ENCODE measurements at regions not wholly inside any gene's neighbourhood (a gene's known extent, or its start where the extent isn't known, plus 50 kb on each side); places are given as distances from the start of the nearest gene placed in this dataset.

DNA sequence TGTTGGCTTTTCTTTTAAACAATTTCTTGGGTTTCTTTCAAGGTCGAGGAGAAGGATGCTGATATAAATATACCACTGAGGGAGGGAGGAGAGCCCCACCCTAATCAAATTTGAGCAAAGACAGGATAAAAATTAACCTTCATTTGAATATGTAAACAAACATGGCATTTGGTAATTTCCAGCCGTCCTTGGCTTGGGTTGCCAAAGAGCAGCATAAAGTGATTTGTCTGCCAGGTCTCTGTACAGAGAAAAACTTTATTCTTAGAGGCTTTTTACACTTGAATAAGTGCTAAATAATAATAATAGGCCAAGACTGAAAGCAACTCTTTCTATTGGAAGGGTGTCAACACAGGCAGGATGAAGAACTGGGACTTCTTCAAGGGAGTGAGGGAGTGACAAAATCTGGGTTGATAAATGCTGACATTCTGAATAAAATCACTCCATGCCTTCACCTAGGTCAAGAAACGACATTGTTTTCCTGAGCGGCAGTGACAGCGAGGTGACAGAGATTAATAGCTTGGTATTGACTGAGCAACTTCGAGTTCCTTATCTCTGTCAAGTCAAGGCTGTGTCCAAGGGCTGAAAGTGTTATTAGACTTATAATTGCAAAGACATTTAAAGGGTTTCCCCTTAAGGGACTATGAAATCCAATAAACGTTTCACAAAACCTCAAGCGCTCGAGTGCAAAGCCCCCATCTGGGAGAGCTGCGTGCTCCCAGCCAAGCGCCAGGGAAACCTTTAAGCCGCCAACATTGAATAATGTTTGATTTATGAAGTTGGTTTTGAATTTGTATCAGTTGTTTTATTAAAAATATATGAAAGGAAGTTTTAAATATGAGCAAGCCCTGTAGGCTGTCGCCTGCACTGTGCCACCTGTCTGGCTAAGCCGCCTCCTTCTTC, 269.5 kb upstream of the N4BP1 start:
- FAIRE-seq: no peak

DNA sequence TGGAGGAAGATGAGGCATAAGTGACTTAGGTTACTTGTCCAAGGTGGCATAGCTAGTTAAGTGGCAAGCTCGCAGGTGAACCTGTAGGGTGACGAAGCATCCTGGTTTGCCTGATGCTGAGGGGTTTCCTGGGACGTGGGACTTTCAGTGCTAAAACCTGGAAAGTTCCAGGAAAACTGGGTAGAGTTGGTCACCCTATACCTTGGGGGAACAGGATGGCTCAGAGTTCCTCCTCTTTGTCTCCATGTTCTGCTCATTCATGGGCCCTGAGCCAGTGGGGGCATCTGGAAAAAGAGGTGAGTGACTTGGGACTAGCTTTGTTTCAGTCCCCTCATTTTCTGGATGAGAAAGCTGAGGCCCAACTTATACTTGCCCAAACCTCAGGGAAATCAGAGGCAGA, 268.0 kb upstream of the N4BP1 start:
- no peak for FAIRE-seq

DNA sequence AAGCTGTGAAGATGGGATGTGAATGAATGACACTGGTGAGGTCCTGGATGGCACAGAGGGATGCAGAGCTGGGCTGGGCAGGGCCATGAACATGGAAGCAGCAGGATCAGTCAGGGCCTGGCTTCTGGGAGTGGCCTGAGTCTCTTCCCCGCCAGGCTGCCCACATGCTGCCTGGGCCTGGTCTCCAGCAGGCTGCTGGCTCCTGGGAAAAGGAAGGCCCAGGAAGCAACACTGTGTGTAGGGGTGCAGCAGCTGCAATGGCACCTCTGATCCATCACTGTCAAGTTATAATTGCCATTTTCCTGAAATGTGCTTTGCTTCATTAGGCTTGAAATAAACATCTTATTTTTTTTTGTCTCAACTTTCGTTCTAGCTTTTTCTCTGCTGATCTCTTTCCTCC, 260.2 kb upstream of the N4BP1 start:
- no peak for FAIRE-seq

DNA sequence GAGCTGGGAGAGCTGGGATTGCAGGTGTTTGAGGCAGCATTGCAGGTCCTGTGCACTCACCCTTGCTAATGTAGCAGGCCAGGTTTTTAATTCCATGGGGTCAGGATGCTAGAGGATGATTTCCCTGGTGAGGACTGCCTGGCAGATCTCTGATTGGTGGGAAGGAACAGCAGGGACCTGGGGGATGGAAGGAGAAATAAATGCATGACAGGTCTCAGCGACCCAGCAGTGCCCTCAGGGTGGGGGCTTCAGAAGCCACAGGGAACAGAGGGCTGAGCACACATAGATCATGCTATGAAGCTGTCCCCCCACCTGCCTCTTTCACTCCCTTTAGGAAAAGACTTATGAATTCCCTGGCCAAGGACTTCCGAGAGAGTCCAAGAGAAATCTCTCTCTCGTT, 255.5 kb upstream of the N4BP1 start:
- no peak for FAIRE-seq

DNA sequence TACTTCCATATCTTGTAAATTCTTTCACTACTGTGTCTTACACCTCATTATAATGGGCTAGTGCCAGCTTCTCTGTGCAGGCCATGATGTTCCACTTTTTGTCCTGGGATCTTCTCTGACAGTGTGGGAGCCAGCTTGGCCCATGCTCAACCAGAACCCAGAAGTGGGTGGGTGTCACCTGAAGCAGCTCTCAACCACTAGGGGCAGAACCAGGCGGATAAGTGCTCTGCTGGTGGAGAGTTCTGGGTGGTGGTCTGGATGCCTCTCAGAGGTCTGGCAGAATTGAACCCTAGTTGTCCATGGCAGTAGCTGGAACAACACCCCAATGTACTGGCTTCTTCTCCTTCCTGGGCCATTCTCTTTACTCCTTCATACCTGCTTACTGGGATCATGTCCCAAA, 254.1 kb upstream of the N4BP1 start:
- FAIRE-seq: no peak

DNA sequence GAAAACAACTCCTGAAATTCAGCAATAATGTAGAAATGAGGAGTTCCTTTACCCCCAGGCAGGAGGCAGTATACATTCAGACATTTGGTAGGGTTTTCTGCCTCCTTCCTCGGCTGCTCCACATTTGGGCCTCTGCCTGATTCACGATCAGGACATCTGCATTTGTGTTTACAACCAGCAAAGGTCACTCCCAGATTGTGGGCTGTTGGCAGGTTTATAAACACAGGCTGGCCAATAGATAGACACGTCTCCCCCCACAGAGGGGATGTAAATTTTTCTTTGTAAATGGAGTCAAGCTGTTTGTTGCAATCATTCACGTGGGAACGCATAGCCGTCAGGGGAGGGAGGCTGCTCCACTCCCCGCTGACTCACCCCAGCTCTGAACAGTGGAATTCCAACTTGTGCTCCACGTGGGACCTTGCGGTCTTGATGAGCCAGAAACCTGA, 252.1 kb upstream of the N4BP1 start:
- no peak for FAIRE-seq

DNA sequence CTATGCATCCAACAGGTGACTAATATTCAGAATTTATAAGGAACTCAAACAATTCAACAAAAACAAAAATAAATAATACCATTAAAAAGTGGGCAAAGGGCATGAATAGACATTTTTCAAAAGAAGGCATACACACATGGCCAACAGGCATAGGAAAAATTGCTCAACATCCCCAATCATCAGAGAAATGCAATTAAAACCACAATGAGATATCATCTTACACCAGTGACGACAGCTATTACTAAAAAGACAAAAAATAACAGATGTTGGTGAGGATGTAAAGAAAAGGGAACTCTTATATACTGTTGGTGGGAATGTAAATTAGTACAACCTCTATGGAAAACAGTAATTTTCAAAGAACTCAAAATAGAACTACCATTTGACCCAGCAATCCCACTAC, 250.4 kb upstream of the N4BP1 start:
- no peak for FAIRE-seq

DNA sequence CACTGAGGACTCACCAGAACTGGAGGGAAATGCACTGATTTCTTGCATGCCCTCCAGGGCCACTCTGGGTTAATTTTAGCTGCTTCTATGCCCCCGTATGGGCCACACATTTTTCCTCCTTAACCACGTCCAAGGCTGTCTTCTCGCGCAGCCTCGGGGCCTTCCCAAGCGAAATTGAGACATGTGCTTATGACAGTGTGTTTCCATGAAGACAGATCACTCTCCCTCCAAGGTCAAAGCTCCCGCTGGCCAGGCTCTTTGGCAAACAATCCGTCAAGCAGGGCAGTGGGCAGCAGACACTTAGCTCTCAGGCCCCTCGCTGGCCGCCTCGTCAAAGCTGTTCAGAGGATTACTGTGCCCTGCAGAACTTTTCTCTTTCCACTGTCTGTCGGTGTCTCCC, 243.0 kb upstream of the N4BP1 start:
- no peak for FAIRE-seq

DNA sequence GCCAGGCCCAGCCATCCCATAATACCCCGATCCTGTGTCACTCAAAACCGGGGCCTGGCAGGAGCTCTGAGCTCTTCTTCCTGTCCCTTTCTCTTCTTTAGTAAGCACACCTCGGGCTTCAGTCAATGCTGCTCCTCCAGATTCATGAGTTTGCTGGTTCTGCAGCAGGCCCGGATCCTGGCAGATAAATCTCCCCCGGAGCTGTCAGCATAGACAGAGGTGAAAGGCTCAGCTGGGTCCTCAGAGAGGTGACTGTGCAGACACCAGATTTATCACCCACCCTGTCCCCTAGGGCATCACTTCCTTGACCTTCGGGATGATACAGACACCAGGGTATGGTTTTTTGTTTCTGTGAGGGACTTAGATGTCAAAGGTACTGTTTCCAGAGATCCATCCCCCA, 242.5 kb upstream of the N4BP1 start:
- FAIRE-seq: no peak

DNA sequence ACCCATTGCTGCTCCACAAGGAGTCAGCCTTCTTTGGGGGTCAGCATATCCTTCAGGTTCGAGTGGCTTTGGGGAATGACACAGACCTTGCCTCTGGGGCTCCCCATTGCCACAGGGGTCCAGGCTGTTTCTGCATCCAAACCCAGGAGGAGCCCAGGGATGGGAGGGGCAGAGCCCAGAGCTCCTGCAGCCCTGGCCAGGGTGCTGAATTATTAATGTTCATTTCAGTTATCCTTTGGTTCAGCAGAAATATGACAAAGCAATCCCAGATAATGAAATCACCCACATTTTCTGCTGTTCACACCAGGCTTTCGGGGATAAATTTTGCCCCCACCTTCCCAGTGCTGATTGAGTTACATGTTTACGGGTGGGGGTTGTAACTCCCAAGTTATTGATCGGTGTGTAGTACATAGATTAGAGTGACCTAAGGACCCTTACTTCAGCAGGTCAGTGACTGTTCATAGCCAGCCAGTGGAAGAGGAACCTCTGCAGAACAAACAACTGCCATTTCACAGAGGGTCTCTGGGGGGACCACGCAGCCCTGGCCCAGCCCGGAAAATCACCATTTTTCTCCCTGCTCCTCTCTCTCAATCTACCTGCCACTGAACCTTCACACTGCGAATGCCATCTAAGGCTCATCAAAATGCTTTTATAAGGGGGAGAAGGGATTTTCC, 240.3 kb upstream of the N4BP1 start:
- FAIRE-seq: no peak

DNA sequence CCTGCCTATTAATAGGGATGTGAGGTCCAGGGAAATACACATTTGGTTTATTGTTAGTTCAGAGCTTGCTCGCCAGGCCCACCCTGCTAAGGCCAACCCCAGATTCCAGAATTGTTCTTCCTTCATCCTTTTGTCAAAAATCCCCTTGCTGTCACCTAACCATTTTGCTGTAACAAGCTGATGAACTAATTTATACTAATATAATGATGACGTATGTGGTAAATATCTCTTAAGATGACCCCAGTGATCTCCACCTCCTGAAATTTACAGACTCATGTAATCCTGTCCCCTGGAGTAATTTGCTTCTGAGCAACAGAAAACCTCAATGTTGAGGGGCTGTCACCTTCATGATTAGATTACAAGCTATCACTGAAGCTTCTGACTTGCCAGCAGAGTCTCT, 236.3 kb upstream of the N4BP1 start:
- FAIRE-seq: no peak

DNA sequence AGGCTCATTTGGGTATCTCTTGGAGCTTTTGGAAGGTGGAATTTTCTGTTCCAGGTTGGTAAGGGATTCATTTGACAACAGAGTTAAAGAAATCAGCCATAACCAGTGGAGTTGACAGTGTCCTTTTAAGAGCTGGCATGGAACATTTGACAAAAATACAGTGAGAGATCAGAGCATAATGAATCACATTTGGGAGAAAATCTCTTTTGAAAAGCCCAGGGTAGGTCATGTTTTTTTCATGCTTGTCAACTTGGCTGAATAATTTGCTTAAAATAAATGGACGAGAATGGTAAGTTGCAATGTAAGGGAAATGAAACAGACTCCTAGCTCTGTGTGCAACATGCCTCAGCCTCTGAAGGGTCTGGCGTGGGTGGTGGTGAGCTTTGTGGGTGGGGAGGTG, 235.3 kb upstream of the N4BP1 start:
- no peak for FAIRE-seq

DNA sequence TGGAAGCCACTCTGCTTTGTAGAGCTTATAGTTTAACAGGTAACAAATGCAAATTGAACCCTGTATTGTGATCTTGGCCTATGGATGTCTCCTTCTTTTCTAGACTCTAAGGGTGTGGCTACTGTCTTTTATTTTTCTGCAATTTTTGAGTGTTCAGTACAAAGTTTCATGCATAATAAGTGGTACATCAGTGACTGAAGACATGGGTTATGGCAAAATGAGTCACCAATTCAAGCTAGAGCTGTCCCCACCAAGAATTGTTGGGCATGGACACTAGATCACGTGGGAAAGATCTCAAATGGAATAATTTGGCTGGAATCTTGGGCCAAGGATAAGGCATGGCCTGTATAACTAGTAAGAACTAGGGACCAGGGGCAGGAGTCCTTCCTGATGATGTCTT, 228.4 kb upstream of the N4BP1 start:
- no peak for FAIRE-seq

DNA sequence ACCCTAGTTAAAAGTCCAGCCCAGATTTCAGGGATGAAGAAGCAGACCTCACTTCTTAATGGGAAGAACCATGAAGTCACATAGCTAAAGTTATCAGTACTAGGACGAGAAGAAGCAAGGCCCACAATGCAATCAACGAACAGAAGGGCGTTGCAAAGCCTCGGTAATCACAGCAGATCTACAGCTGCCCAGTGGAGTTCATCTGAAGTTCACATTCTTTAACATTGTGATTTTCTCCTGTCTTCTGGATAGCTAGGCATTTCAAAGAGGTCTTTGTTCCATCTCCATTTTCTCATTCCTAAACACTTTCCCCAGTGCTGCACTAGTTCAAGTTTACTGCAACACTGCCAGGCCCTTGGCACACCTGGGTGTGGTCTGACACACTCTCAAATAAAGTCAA, 226.7 kb upstream of the N4BP1 start:
- no peak for FAIRE-seq

DNA sequence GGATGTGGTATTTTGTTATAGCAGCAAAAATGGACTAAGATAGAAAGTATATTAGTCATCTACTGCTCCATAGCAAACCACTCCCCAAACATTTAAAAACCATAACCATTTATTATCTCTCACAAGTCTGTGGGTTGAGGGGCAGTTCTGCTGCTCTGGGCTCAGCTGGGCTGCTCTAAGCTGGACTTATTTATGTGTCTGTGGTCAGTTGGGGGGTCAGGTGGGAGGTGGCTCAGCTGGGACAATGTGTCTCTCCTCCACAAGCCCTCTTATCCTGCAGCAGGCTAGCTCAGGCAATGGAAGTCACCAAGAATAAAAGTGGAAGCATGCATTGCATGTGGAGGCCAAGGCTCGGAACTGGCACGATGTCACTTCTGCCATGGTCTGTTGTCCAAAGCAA, 226.1 kb upstream of the N4BP1 start:
- FAIRE-seq: no peak

DNA sequence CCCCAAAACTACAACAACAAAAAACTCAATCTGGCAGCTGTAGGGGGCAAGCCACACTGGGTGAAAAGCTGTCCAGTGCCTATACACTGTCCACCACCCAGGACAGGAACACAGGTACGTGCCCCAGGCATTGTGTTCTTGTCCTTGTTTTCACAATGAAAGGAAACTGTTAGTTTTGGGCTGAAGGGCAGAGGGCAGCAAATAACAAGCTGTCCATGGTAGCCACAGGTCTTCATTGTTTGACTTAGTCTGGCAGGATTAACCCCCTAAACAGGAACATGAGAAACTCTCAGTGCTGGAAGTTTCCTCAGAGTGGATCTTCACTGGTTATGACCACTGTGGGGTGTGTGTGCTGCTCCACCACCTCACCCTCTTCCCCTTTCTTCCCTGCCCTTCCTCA, 224.6 kb upstream of the N4BP1 start:
- no peak for FAIRE-seq

DNA sequence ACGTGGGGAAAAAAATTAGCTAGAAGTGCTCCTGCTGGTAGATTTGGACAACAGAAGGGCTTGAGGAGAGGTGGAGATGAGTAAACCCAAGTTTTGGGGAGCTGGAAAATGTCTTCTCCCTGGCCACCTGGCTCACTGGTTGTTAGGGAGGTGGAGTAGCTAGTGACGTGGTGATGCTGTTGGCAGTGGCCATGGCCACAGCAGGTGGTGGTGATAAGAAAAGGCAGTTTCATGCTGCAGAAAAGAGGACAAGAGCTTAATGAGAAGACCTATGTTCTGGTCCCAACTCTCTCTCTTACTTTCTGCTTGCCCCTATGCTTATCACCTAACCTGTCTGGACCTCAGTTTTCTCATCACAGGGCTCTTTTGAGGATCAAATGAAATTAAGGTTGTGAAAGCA, 223.5 kb upstream of the N4BP1 start:
- FAIRE-seq: no peak

DNA sequence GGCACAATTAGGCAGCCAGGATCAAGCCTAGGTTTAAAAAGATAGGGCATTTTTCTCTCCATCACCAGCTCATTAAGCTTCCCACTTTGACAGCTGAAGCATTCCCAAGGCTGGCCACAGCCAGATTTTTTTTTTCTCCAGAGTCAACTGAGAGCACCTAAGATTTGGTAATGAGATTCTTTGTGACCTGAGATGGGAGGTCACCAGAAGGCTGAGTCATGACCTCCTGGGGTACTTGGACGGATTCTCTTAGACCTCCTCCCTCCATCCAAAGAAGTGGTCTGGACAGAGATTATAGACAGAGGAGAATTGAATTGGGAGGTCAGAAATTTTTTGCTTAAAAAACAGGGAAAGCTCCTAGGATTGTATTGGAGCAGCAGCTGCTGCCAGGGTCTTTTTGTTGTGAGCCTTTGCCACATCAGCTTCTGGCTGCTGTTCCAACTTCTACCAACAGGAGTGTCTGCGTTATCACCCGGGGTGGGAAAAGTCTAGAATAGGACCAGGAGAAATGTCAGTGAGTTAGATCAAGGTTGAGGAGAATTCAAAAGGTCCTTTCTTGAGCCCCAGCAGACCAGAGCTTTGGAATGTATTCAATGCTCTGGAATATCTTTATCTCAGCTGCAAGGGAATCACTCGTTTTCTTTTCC, 221.2 kb upstream of the N4BP1 start:
- FAIRE-seq: no peak

DNA sequence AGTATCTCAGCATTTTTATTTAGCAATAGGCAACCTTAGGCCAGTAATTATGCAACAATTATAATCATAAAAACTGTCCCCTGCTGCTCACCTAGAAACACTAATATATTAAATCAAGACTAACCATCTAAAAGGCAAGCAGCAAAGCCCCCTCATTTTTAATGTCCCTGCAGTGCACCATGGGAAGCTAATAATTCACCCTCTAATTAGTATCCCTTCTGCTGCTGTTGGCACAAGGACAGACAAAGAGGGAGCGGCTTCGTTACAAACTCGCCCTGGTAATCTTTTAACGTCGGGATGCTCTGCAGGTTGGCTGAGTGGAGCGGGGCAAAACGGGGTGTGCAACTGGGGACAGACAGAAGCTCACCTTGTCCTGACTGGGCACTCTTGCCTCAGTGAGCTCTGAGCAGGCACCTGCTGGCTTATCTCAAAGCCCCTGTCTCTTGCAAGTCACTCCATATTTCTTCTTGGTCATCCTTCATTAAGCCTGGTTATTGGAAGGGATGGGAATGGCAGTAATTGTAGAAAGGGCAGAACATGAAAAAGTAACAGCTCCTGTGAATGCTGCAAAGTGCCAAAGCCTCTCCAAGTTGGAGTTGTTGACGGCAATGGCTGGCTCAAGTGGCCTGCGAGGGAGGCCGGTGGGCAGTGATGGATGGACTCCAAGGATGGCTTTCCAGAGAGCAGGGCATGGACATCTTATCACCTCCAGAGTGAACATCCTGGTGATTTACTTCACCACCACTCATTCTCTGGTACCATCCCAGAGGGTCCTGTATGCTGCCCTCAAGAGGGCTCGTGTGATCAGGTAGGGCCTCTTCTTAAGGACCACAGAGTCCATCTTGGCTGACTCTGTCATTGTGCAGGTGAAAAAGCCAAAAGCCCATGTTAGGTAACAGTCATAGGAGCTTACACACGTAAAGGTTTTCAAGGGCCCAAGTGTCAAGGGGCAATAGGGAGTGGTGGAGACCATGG, 219.6 kb upstream of the N4BP1 start:
- no peak for FAIRE-seq

DNA sequence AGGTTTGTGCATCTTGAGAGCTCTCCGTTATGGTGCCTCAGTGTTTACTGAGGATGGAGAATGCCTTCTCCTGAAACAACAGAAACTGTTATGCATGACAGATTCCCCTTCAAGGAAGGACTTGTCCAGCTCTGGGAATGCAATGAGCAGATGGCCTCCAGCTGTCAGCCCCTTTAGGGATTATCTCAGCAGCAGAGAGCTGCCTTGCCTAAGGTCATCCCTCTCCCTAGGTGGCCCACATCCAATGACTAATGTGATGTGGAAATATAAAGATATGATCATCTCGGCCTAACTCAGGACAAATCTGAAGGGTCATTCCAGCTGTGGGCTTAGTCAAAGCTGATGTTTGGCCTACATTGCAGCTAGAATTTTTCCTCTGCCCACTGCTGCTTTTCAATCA, 214.3 kb upstream of the N4BP1 start:
- FAIRE-seq: no peak

DNA sequence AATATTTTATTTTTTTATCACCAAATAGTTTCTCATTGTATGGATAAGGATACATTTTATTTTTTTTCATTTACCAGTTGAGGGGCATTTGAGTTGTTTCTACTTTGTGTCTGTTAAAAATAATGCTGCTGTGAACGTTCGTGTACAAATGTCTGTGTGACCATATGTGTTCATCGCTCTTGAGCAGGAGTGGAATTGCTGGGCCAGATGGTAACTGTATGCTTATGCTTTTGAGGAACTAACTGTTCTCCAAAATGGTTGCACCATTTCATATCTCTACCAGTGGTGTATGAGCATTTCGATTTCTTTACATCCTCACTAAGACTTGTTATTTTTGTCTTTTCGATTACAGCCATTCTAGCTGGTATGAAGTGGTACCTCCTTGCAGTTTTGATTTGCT, 212.5 kb upstream of the N4BP1 start:
- FAIRE-seq: no peak

DNA sequence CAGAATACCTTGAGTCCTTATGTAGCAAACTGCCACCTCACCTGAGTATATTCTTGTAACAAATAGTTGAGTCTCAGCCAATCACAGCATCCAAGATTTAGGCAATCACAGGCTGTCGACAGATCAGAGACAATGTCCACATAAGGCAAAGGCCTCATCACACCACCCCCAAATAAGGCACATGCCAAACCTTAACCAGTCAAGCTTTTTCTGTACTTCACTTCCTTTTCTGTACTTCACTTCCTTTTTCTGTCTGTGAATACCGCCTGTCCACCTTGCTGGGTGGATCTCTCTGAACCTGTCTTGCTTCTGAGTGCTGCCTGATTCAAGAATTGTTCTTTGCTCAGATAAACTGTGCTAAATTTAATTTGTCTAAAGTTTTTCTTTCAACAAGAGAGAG, 210.4 kb upstream of the N4BP1 start:
- FAIRE-seq: no peak

DNA sequence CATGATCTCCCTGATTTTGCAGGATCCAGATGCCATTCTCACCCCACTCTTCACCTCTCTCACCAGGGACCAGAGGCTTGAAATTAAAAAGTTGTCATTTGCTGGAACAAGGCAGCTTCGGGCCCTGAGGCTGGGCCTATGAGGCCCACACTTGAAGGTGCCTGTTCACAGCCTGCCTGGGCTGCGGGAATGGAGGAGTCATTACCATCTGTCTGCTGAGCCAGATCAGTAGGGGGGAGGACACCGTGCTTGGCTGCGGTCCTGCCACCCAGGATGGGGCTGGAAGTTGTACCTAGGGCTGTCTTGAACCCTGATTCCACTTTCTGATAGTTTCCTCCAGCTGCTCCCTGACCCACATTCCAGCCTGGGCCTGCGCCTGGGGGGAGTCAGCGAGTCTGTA, 208.3 kb upstream of the N4BP1 start:
- FAIRE-seq: no peak

Data from colon (tissue), 2 donors.